GM12873 (cell line): ENCODE measurements at regions not wholly inside any gene's neighbourhood (a gene's known extent, or its start where the extent isn't known, plus 50 kb on each side); places are given as distances from the start of the nearest gene placed in this dataset.

Experiments
- TF ChIP-seq, protein P1 (sequence below): IDR thresholded peaks from 2 replicates; pipeline ENCODE4 v1.5.1; 2012; ENCODE audit warnings: low read depth, mild to moderate bottlenecking, moderate library complexity, low read length, control low read depth; ENCODE audit not compliant: insufficient read depth; ENCODE audit errors: missing control alignments

DNA sequence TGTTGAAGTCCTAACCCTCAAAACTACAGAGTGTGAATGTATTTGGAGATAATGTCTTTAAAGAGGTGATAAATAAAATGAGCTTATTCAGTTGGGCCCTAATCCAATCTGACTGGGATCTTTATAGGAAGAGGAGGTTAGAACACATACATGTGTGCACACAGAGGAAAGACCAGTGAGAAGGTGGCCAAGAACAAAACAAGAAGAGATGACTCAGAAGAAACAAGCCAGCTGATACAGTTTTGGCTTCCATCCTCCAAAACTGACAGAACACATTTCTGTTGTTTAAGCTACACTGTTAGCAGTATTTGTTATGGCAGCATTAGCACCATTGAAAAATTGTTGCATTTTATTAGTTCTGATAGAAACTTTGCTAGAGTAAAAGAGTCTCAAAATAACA lies 609.3 kb upstream of the IMPG1 start:
- TF ChIP-seq, protein P1, sequence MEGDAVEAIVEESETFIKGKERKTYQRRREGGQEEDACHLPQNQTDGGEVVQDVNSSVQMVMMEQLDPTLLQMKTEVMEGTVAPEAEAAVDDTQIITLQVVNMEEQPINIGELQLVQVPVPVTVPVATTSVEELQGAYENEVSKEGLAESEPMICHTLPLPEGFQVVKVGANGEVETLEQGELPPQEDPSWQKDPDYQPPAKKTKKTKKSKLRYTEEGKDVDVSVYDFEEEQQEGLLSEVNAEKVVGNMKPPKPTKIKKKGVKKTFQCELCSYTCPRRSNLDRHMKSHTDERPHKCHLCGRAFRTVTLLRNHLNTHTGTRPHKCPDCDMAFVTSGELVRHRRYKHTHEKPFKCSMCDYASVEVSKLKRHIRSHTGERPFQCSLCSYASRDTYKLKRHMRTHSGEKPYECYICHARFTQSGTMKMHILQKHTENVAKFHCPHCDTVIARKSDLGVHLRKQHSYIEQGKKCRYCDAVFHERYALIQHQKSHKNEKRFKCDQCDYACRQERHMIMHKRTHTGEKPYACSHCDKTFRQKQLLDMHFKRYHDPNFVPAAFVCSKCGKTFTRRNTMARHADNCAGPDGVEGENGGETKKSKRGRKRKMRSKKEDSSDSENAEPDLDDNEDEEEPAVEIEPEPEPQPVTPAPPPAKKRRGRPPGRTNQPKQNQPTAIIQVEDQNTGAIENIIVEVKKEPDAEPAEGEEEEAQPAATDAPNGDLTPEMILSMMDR: no peak

DNA sequence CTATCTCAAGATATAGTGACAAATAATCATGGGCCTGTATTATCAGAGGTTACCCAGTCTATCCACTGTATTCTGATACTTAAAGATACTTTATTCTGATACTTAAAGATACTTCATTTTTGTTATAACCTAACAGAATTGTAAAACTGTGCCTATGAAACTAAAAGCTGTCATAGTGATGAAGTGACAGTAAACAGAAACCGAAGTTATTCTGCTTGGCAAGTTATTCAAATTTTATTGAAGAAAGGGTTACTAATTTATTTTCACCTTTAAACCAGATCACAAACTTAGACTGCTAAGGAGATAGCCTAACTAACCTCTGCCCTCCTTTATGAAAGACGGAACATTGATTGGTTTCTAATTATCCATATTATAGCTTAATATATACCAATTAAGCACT lies 604.6 kb upstream of the IMPG1 start:
- TF ChIP-seq, protein P1: no peak

DNA sequence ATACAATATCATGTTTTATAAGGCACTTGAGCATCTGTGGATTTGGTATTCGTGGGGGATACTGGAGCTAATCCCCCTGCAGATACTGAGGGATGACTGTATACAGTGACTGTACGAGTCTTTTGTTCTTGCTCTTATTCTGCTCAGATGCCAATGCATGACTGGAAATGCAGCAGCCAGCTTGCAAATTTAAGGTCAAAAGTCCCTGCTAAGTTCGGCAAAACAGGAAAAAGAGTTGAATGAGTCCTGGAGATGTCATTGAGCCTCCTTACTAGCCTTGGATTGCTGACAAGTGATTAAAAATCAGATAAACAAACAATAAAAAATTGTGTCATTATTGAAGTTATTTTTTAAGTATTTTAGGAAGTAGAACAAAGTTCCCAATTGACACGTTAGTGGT lies 599.3 kb upstream of the IMPG1 start:
- TF ChIP-seq, protein P1: no peak

DNA sequence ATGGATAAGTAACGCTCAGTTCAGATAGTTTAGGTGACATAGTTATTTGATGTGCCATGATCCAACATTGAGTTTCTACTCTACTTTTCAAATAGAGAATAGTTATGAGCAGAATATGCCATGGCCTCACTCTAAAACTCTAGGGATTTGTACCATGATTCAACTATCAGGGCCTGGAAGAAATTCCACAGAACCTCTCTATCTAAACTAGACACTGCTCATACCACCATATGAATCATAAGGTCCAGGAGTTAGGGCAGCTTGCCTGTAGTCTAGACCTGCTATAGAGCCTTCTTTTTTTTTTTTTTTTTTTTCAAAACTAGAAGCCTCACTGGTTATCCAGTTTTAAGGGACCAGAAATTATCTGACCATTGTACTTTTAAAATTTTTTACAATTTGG lies 571.8 kb upstream of the IMPG1 start:
- TF ChIP-seq, protein P1: no peak

DNA sequence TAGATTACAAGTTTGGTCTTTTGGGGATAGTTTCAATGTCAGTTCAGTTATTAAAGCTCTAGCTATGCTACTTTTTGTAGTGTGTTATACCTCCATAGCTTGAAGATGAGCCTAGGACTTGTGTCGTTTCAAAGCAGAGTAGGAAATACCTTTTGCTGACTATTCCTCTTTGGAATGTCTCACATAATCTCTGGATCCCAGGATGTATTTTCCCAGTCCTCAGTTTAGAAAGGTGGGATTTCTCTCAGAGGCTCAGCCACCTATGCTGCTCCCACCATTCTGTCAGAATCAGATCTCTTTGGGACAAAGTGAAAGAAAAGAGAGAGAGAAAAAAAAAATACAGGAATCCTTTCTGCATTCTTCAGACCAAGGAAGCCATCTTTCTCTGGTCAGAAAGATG lies 567.5 kb upstream of the IMPG1 start:
- TF ChIP-seq, protein P1: no peak

DNA sequence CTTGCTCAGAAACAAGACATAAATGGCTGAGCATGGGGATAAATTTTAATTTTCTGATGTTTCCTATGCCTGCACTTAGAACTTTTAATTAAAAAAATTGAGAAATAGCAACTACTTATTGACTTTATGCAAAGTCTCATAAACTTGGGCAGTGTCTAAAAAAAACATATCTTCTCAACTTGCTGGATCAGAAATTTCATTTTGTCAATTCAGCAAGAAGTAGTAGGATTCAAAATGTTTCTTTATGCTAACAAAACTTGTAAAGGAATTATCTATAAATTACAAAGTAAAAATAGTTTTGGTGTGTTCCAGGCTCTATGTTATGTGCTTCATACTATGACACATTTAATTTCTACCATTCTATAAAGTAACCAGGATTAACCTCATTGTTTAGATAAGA lies 562.2 kb upstream of the IMPG1 start:
- TF ChIP-seq, protein P1: no peak

DNA sequence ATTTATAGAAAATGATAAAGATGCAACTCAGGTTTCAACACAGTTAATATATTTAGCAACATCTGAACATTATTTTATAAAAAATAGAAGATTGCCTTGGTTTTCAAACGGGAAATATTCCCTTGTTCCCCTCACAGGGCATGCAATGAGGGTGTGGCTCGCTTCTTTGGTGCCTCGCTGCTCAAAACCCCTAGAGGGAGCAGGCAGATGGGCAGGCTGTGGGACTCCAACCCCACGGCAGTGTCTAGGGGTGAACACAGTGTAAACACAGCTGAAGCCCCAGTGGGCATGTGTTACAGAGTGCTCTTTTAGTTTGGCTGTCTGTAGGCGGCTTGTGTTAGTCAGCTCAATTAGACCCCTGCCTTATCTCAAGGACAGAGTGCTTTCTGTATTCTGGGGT lies 560.8 kb upstream of the IMPG1 start:
- TF ChIP-seq, protein P1: no peak
